DOHH2 (cell line): ENCODE measurements at regions not wholly inside any gene's neighbourhood (a gene's known extent, or its start where the extent isn't known, plus 50 kb on each side); places are given as distances from the start of the nearest gene placed in this dataset.
"Not testable (repeated sequence)": the region's sequence is repeated elsewhere in the genome, so short reads cannot be mapped to it uniquely, and the experiment has no call there.

Experiments used
- H3F3A ChIP-seq: fragments of 200-600 bp; sonication (generic), shearing (Covaris generic); 2 replicates; pipeline ENCODE4 v1.6.0; 2016; ENCODE audit warnings: antibody characterized with exemption, mild to moderate bottlenecking; ENCODE audit not compliant: control insufficient read depth, insufficient read depth
- H3K27ac ChIP-seq: fragments of 200-600 bp; sonication (generic); 2 replicates; pipeline ENCODE4 v1.5.1; 2014; ENCODE audit warnings: low read depth, mild to moderate bottlenecking, low read length, moderate library complexity
- H3K27me3 ChIP-seq: fragments of 200-600 bp; sonication (generic); 2 replicates; pipeline ENCODE4 v1.6.1; 2014; ENCODE audit warnings: mild to moderate bottlenecking, low read length, mixed read lengths; ENCODE audit not compliant: control insufficient read depth
- H3K36me3 ChIP-seq: fragments of 200-600 bp; sonication (generic); 2 replicates; pipeline ENCODE4 v1.6.1; 2014; ENCODE audit warnings: mild to moderate bottlenecking, low read length, moderate library complexity, mixed read lengths; ENCODE audit not compliant: control insufficient read depth
- H3K4me1 ChIP-seq: fragments of 200-600 bp; sonication (generic); 2 replicates; pipeline ENCODE4 v1.6.1; 2014; ENCODE audit warnings: mild to moderate bottlenecking, low read length, mixed read lengths; ENCODE audit not compliant: control insufficient read depth
- H3K4me2 ChIP-seq: fragments of 200-600 bp; sonication (generic); 2 replicates; pipeline ENCODE4 v1.6.0; 2014; ENCODE audit warnings: mild to moderate bottlenecking, low read length, moderate library complexity
- H3K4me3 ChIP-seq: fragments of 200-600 bp; sonication (generic); 2 replicates; pipeline ENCODE4 v1.5.1; 2014; ENCODE audit warnings: mild to moderate bottlenecking, low read length, mixed read lengths
- H3K79me2 ChIP-seq: fragments of 200-600 bp; sonication (generic); 2 replicates; pipeline ENCODE4 v1.6.1; 2014; ENCODE audit warnings: mild to moderate bottlenecking, low read length, mixed read lengths; ENCODE audit not compliant: control insufficient read depth
- H3K9me2 ChIP-seq: fragments of 200-600 bp; sonication (generic); replicated peaks from 2 replicates; pipeline ENCODE4 v1.6.1; 2014; ENCODE audit warnings: mild to moderate bottlenecking, low read length, mixed read lengths; ENCODE audit not compliant: control insufficient read depth
- H3K9me3 ChIP-seq: fragments of 200-600 bp; sonication (generic); 2 replicates; pipeline ENCODE4 v1.6.1; 2014; ENCODE audit warnings: antibody characterized with exemption, low read length, mixed read lengths; ENCODE audit not compliant: control insufficient read depth, insufficient read depth
- H4K20me1 ChIP-seq: fragments of 200-600 bp; sonication (generic); 2 replicates; pipeline ENCODE4 v1.6.0; 2014; ENCODE audit warnings: low read depth, mild to moderate bottlenecking, antibody characterized with exemption, low read length, moderate library complexity; ENCODE audit not compliant: control insufficient read depth, insufficient read depth
- CTCF ChIP-seq: fragments of 200-600 bp; sonication (generic); IDR thresholded peaks from one replicate; pipeline ENCODE4 v1.5.1; 2014; ENCODE audit warnings: antibody characterized with exemption, mild to moderate bottlenecking, low read depth, low read length; ENCODE audit not compliant: poor library complexity, severe bottlenecking
- EZH2phosphoT487 ChIP-seq: fragments of 200-600 bp; sonication (generic); IDR thresholded peaks from 2 replicates; pipeline ENCODE4 v1.6.1; 2017; ENCODE audit warnings: borderline replicate concordance, mild to moderate bottlenecking, antibody characterized with exemption, low read length, moderate library complexity, mixed read lengths

- TF ChIP-seq EZH2phosphoT487 = no peak
- no peak for TF ChIP-seq CTCF
- Histone ChIP-seq H3K36me3 (no peaks in the 10 kb centered on the region), H3K4me1 (no peaks in the 10 kb centered on the region), H3K27me3 (no peaks in the 10 kb centered on the region), H3K4me2 (no peak overlapping the region), H3K79me2 (no peaks in the 10 kb centered on the region), H4K20me1 (no peaks in the 10 kb centered on the region), H3K27ac (no peak overlapping the region), H3K9me3 (no peaks in the 10 kb centered on the region; the same call in 1 of the 2 replicates), H3F3A (no peaks in the 10 kb centered on the region), H3K9me2 (no peaks in the 10 kb centered on the region), H3K4me3 (no peak overlapping the region)
Observed at GRCh38 chr15:61364871-61365270, 135.8 kb upstream of the RORA start.

GRCh38 chr15:61362912-61363311, 133.8 kb upstream of the RORA start:
- H3K27ac ChIP-seq, H3K4me2 ChIP-seq, H3K79me2 ChIP-seq, H3K9me2 ChIP-seq, H3F3A ChIP-seq, H4K20me1 ChIP-seq, H3K36me3 ChIP-seq, H3K27me3 ChIP-seq, H3K9me3 ChIP-seq, H3K4me1 ChIP-seq, H3K4me3 ChIP-seq: not testable (repeated sequence)

- Histone ChIP-seq H3K36me3 (no peaks in the 10 kb centered on the region), H3K9me3 (no peaks in the 10 kb centered on the region), H3K27me3 (no peaks in the 10 kb centered on the region), H3K4me2 (no peak overlapping the region), H3K79me2 (no peaks in the 10 kb centered on the region), H3K4me3 (no peak overlapping the region), H3K27ac (no peak overlapping the region), H3K4me1 (no peaks in the 10 kb centered on the region), H4K20me1 (no peaks in the 10 kb centered on the region), H3F3A (no peaks in the 10 kb centered on the region), H3K9me2 (no peaks in the 10 kb centered on the region)
- no peak for TF ChIP-seq EZH2phosphoT487
- TF ChIP-seq CTCF = no peak
Observed at GRCh38 chr15:61344293-61344692, 115.2 kb upstream of the RORA start.

GRCh38 chr15:61342390-61342789, 113.3 kb upstream of the RORA start:
- no peak overlapping the region for H3K27ac ChIP-seq
- TF ChIP-seq EZH2phosphoT487 = no peak
- no peak for TF ChIP-seq CTCF
- no peaks in the 10 kb centered on the region for H3K9me3 ChIP-seq
- H3K27me3 ChIP-seq = no peaks in the 10 kb centered on the region
- no peaks in the 10 kb centered on the region for H3F3A ChIP-seq
- H3K9me2 ChIP-seq = no peaks in the 10 kb centered on the region; the same call in 1 of the 2 replicates
- no peak overlapping the region for H3K4me2 ChIP-seq
- no peaks in the 10 kb centered on the region for H3K79me2 ChIP-seq
- no peaks in the 10 kb centered on the region for H3K36me3 ChIP-seq
- no peaks in the 10 kb centered on the region for H3K4me1 ChIP-seq
- H4K20me1 ChIP-seq = no peaks in the 10 kb centered on the region
- H3K4me3 ChIP-seq = no peak overlapping the region
